HepG2 (cell line): ENCODE measurements at regions not wholly inside any gene's neighbourhood (a gene's known extent, or its start where the extent isn't known, plus 50 kb on each side); places are given as distances from the start of the nearest gene placed in this dataset.

ENCODE experiments used
- AGO1 ChIP-seq: fragments of 200-400 bp; formaldehyde crosslinking; IDR thresholded peaks from 2 replicates; pipeline ENCODE4 v1.6.1; 2017; ENCODE audit warnings: mild to moderate bottlenecking, low read depth, low read length, moderate library complexity; ENCODE audit not compliant: poor library complexity, severe bottlenecking
- NAIF1 ChIP-seq: sonication (generic); formaldehyde crosslinking; IDR thresholded peaks from 2 replicates; pipeline ENCODE4 v1.5.0; 2020; ENCODE audit warnings: mild to moderate bottlenecking, missing genetic modification reagents, borderline replicate concordance
- POLR2A ChIP-seq, 2 experiments: IDR thresholded peaks; 2 replicates each; pipeline ENCODE4 v1.6.1; 2011; ENCODE audit warnings: low read depth in 2 of 2, low read length in 2 of 2, mild to moderate bottlenecking in 1 of 2, moderate library complexity in 1 of 2; ENCODE audit not compliant: insufficient read depth in 1 of 2
- U2AF1 ChIP-seq: fragments of 200-400 bp; formaldehyde crosslinking; optimal IDR thresholded peaks from 2 replicates; pipeline ENCODE3; 2017; ENCODE audit warnings: mild to moderate bottlenecking, low read depth, low read length
- TF ChIP-seq, protein P1 (sequence below), 2 experiments: IDR thresholded peaks; 2 replicates each; pipeline ENCODE4 v1.6.1; 2011 to 2012; ENCODE audit warnings: low read length in 2 of 2, borderline replicate concordance in 1 of 2, low read depth in 1 of 2, mild to moderate bottlenecking in 1 of 2, moderate library complexity in 1 of 2
- TF ChIP-seq, protein P2 (sequence below): sonication (generic); formaldehyde crosslinking; IDR thresholded peaks from one replicate; pipeline ENCODE4 v1.5.1; 2020; ENCODE audit warnings: mild to moderate bottlenecking, missing genetic modification reagents; ENCODE audit errors: not compliant biosample characterization

DNA sequence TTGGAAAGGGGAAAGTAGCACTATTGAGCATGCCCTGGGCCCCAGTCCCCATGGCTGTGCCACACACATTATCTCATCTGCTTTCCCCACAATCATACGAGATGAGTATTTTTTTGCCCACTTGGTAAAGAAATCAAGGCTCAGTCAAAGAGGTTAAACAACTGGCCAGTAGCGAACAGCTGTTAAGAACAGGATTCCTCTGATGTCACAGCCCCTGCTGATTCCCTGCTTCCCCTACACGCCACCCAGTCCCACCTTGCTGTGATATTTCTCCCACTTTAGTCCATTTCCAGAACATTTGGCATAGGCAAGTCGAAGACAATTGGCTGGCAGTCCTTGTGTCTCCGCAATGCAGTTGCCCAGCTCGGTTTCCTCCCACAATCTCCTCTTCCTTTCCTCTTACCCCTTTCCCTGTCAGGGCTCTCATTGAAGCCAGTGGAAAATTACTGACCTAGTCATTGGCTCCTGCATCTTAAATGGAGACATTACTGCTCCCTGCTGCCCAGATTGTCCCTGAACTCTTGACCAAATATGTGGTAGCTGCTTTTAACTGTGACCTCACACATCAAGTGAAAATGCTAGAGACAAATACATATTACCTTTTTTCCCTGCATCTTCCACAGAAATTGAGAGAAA is 56.5 kb upstream of the EEPD1 start:
- TF ChIP-seq AGO1 (no peak), U2AF1 (no peak), NAIF1 (CRISPR knock-in tag) (no peak), POLR2A (IDR thresholded peaks at IDR 0.05; ENCODE audit: insufficient read depth in 1 of 2, low read depth in 2 of 2, low read length in 2 of 2) (no peak)
- TF ChIP-seq, protein P1, sequence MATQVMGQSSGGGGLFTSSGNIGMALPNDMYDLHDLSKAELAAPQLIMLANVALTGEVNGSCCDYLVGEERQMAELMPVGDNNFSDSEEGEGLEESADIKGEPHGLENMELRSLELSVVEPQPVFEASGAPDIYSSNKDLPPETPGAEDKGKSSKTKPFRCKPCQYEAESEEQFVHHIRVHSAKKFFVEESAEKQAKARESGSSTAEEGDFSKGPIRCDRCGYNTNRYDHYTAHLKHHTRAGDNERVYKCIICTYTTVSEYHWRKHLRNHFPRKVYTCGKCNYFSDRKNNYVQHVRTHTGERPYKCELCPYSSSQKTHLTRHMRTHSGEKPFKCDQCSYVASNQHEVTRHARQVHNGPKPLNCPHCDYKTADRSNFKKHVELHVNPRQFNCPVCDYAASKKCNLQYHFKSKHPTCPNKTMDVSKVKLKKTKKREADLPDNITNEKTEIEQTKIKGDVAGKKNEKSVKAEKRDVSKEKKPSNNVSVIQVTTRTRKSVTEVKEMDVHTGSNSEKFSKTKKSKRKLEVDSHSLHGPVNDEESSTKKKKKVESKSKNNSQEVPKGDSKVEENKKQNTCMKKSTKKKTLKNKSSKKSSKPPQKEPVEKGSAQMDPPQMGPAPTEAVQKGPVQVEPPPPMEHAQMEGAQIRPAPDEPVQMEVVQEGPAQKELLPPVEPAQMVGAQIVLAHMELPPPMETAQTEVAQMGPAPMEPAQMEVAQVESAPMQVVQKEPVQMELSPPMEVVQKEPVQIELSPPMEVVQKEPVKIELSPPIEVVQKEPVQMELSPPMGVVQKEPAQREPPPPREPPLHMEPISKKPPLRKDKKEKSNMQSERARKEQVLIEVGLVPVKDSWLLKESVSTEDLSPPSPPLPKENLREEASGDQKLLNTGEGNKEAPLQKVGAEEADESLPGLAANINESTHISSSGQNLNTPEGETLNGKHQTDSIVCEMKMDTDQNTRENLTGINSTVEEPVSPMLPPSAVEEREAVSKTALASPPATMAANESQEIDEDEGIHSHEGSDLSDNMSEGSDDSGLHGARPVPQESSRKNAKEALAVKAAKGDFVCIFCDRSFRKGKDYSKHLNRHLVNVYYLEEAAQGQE (IDR thresholded peaks at IDR 0.05; ENCODE audit: borderline replicate concordance in 1 of 2, low read depth in 1 of 2, low read length in 2 of 2), result no peak
- TF ChIP-seq, protein P2, sequence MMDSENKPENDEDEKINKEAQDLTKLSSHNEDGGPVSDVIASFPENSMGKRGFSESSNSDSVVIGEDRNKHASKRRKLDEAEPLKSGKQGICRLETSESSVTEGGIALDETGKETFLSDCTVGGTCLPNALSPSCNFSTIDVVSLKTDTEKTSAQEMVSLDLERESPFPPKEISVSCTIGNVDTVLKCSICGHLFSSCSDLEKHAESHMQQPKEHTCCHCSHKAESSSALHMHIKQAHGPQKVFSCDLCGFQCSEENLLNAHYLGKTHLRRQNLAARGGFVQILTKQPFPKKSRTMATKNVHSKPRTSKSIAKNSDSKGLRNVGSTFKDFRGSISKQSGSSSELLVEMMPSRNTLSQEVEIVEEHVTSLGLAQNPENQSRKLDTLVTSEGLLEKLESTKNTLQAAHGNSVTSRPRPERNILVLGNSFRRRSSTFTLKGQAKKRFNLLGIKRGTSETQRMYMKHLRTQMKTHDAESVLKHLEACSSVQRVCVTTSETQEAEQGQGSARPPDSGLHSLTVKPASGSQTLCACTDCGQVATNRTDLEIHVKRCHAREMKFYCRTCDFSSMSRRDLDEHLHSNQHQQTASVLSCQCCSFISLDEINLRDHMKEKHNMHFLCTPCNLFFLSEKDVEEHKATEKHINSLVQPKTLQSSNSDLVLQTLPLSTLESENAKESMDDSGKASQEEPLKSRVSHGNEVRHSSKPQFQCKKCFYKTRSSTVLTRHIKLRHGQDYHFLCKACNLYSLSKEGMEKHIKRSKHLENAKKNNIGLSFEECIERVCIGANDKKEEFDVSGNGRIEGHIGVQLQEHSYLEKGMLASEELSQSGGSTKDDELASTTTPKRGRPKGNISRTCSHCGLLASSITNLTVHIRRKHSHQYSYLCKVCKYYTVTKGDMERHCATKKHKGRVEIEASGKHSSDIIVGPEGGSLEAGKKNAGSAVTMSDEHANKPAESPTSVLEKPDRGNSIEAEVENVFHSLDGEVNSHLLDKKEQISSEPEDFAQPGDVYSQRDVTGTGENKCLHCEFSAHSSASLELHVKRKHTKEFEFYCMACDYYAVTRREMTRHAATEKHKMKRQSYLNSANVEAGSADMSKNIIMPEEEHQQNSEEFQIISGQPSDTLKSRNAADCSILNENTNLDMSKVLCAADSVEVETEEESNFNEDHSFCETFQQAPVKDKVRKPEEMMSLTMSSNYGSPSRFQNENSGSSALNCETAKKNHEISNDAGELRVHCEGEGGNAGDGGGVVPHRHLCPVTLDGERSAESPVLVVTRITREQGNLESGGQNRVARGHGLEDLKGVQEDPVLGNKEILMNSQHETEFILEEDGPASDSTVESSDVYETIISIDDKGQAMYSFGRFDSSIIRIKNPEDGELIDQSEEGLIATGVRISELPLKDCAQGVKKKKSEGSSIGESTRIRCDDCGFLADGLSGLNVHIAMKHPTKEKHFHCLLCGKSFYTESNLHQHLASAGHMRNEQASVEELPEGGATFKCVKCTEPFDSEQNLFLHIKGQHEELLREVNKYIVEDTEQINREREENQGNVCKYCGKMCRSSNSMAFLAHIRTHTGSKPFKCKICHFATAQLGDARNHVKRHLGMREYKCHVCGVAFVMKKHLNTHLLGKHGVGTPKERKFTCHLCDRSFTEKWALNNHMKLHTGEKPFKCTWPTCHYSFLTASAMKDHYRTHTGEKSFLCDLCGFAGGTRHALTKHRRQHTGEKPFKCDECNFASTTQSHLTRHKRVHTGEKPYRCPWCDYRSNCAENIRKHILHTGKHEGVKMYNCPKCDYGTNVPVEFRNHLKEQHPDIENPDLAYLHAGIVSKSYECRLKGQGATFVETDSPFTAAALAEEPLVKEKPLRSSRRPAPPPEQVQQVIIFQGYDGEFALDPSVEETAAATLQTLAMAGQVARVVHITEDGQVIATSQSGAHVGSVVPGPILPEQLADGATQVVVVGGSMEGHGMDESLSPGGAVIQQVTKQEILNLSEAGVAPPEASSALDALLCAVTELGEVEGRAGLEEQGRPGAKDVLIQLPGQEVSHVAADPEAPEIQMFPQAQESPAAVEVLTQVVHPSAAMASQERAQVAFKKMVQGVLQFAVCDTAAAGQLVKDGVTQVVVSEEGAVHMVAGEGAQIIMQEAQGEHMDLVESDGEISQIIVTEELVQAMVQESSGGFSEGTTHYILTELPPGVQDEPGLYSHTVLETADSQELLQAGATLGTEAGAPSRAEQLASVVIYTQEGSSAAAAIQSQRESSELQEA (CRISPR knock-in tag), result no peak
